ENCODE measurements at regions not wholly inside any gene's neighbourhood (a gene's known extent, or its start where the extent isn't known, plus 50 kb on each side); places are given as distances from the start of the nearest gene placed in this dataset.

- Histone ChIP-seq H3K9me3 (no peaks in the 10 kb centered on the region), H3K4me1 (no peaks in the 10 kb centered on the region), H3K27ac (no peak overlapping the region), H3K27me3 (no peaks in the 10 kb centered on the region), H3K36me3 (ENCODE audit: low read depth, missing control alignments) (no peaks in the 10 kb centered on the region), H3K4me3 (no peak overlapping the region)
- 76 to 85% methylated on average over 4 of the region's 4 CpGs for WGBS, 2 donors
- DNase-seq, result no peak
- intact Hi-C loops (cut with DNase I; ENCODE audit: low total_unique reads), result no loop called here
- TF ChIP-seq POLR2A (IDR thresholded peaks at IDR 0.05), result no peak
- TF ChIP-seq, protein P1, sequence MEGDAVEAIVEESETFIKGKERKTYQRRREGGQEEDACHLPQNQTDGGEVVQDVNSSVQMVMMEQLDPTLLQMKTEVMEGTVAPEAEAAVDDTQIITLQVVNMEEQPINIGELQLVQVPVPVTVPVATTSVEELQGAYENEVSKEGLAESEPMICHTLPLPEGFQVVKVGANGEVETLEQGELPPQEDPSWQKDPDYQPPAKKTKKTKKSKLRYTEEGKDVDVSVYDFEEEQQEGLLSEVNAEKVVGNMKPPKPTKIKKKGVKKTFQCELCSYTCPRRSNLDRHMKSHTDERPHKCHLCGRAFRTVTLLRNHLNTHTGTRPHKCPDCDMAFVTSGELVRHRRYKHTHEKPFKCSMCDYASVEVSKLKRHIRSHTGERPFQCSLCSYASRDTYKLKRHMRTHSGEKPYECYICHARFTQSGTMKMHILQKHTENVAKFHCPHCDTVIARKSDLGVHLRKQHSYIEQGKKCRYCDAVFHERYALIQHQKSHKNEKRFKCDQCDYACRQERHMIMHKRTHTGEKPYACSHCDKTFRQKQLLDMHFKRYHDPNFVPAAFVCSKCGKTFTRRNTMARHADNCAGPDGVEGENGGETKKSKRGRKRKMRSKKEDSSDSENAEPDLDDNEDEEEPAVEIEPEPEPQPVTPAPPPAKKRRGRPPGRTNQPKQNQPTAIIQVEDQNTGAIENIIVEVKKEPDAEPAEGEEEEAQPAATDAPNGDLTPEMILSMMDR (IDR thresholded peaks at IDR 0.05), result no peak
These were observed 62.0 kb upstream of the ARHGAP42 start for GRCh38 chr11:100625041-100625440.

GRCh38 chr11:100629671-100630070 is 57.4 kb upstream of the ARHGAP42 start:
- Histone ChIP-seq H3K9me3 (no peaks in the 10 kb centered on the region), H3K27me3 (no peaks in the 10 kb centered on the region), H3K27ac (no peak overlapping the region), H3K4me3 (no peak overlapping the region), H3K4me1 (peaks cover 9% of the 10 kb centered on the region), H3K36me3 (ENCODE audit: low read depth, missing control alignments) (no peaks in the 10 kb centered on the region)
- TF ChIP-seq, protein P1 (IDR thresholded peaks at IDR 0.05), result no peak
- no peak for TF ChIP-seq POLR2A (IDR thresholded peaks at IDR 0.05)
- no peak for DNase-seq
- intact Hi-C loops (cut with DNase I; ENCODE audit: low total_unique reads), result no loop called here
- 53 to 85% methylated on average over 1 of the region's 1 CpG for WGBS, 2 donors

DNA sequence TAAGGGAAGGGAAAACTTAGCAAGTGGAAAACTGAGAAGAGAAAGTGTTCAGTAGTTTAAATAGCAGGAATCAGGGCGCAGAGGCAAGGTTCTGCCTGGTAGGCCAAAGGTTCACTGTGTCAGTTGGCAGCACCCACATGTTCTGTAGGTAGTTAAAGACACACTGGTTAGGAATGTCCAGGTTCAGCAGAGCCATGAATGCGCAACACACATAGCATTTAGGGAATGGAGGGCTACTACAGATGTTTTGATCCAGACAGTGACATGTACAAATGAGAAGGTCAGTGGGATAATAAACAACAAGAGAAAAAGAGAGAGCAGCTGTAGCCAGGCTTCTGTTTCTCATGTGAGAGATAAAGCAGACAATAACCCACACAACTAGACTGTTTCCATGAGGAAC is 56.2 kb upstream of the ARHGAP42 start:
- Histone ChIP-seq H3K4me1 (peaks cover 9% of the 10 kb centered on the region), H3K4me3 (no peak overlapping the region), H3K27me3 (no peaks in the 10 kb centered on the region), H3K9me3 (no peaks in the 10 kb centered on the region), H3K36me3 (ENCODE audit: low read depth, missing control alignments) (no peaks in the 10 kb centered on the region), H3K27ac (no peak overlapping the region)
- WGBS, 2 donors, result 92 to 94% methylated on average over 2 of the region's 2 CpGs
- intact Hi-C loops (cut with DNase I; ENCODE audit: low total_unique reads), result no loop called here
- no peak for TF ChIP-seq POLR2A (IDR thresholded peaks at IDR 0.05)
- TF ChIP-seq, protein P1 (IDR thresholded peaks at IDR 0.05), result no peak
- DNase-seq, result no peak

DNA sequence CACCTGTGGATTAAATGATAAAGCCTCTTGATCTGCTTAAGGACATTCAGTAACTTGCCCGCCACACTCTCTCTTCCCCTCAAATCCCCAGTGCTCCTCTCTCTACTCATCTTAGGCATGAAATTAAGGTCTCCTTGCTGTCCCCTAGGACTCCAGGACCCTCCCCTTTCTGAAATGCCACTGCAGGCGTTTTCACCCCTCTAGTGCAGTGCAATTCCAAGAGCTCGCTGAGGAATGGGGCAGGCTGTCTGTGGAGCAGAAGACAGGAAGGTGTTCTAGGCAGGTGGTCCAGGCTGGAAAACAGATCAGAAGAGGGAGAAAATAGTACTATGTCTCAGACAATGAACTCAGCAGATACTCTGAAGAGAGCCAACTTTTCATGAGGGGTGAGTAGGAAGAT is 55.8 kb upstream of the ARHGAP42 start:
- WGBS, 2 donors, result 82 to 92% methylated on average over 3 of the region's 3 CpGs
- no peak for DNase-seq
- H3K4me3 ChIP-seq, result no peak overlapping the region
- H3K27me3 ChIP-seq, result no peaks in the 10 kb centered on the region
- TF ChIP-seq POLR2A (IDR thresholded peaks at IDR 0.05), result no peak
- TF ChIP-seq, protein P1 (IDR thresholded peaks at IDR 0.05), result no peak
- no peak overlapping the region for H3K27ac ChIP-seq
- H3K4me1 ChIP-seq, result peaks cover 9% of the 10 kb centered on the region
- H3K36me3 ChIP-seq (ENCODE audit: low read depth, missing control alignments), result no peaks in the 10 kb centered on the region
- no peaks in the 10 kb centered on the region for H3K9me3 ChIP-seq
- intact Hi-C loops (cut with DNase I; ENCODE audit: low total_unique reads), result no loop called here

- no peak for TF ChIP-seq POLR2A (IDR thresholded peaks at IDR 0.05)
- TF ChIP-seq, protein P1 (IDR thresholded peaks at IDR 0.05), result no peak
- Histone ChIP-seq H3K4me3 (no peak overlapping the region), H3K4me1 (peaks cover 9% of the 10 kb centered on the region), H3K9me3 (no peaks in the 10 kb centered on the region), H3K27ac (peak overlapping the region; percentile 44 to 64), H3K36me3 (ENCODE audit: low read depth, missing control alignments) (no peaks in the 10 kb centered on the region), H3K27me3 (no peaks in the 10 kb centered on the region)
- peak; percentile 83 for DNase-seq
- intact Hi-C loops (cut with DNase I; ENCODE audit: low total_unique reads), result no loop called here
- 22% methylated on average over 5 of the region's 5 CpGs for WGBS, 2 donors
These were observed 54.1 kb upstream of the ARHGAP42 start for GRCh38 chr11:100632941-100633452.
